NCI-H446 treated with DMSO at 0.1 percent for 48 hours (cell line): ENCODE measurements at regions not wholly inside any gene's neighbourhood (a gene's known extent, or its start where the extent isn't known, plus 50 kb on each side); places are given as distances from the start of the nearest gene placed in this dataset.

Source experiments
- DNase-seq: peaks from one replicate; lab custom pipeline; 2025; lab: John Stamatoyannopoulos, UW

DNA sequence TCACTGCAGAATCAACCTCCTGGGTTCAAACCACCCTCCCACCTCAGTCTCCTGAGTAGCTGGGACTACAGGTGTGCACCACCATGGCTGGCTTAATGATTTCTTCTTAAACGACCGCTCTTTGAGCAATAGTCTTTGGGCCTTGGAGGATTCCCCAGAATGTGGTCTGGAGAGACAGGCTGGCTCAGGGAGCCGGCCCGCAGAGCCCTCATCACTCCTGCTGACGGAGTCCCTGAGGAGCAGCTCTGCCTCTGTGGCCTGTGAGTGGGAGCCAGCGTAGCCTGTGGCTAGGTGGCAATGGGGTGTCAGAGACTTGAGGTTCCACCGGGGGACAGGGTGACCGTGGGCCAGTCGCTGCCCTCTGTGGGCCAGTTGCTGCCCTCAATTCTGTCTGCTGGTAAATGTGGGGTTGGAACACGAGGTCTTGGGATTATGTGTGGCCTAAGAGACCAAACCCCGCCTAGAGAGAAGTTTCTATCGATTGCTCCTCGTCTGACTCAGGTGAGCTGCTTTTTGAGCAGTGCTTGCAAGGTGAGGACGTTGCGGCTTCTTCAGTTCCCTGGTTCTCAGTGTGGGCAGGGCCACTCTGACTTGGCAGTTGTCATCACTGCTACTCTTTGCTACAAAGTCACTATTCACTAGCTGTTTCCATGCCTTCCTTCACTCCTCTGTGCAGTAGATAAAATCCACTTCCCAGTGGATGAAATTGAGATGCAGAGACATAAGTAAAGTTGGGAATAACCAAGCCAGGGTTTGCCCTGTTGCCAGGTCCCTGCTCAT is 124.8 kb upstream of the NECTIN1 start:
- no peak for DNase-seq

DNA sequence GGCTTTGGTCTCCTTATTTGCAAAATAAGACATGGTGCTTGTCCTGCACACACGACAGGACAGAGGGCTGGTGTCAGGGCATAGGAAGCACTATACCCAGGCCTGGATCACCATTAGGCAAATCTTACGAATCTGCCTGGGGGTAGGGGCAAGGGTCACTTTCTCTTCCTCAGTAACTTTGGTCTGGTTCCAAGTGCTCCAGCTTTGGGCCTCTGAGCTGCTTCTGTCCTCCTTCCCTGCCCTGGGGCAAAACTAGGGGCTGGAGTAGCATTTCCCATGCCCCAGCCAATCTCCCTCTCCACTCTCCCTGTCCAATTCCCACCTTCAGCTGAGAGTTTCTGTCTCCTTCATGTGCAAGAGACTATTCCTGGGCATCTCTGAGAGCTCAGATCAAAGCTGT is 123.7 kb upstream of the NECTIN1 start:
- DNase-seq: no peak

DNA sequence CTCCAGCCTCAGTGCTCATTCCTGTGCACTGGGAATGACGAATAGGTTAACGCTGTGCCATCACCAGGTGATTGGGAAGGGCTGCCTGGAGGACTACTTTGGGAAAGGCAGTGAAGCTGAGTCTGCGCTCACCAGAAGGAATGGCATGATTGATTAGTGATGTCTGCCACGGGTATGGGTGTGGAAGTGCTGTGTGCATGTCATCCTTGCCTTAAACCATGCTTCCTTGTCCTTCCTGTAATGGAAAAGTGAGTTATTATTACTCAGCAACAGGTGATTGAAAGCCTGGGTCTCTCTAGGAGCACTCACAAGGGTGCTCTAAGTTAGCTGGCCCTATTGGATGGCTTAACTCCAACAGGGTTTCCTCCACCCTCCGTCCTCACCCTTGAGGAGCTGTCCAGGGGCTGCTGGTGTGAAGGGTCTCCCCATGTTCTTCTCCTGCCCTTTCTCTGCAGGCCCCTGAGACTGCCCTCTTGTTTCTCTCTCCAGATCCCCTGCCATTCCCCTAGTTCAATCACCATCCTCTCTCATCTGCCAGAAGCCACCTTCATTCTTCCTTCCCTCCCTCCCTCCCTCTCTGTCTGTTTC is 121.9 kb upstream of the NECTIN1 start:
- no peak for DNase-seq

- no peak for DNase-seq
Observed at GRCh38 chr11:119849872-119850271, 120.9 kb upstream of the NECTIN1 start.

GRCh38 chr11:119847853-119848252 is 118.9 kb upstream of the NECTIN1 start:
- no peak for DNase-seq

DNA sequence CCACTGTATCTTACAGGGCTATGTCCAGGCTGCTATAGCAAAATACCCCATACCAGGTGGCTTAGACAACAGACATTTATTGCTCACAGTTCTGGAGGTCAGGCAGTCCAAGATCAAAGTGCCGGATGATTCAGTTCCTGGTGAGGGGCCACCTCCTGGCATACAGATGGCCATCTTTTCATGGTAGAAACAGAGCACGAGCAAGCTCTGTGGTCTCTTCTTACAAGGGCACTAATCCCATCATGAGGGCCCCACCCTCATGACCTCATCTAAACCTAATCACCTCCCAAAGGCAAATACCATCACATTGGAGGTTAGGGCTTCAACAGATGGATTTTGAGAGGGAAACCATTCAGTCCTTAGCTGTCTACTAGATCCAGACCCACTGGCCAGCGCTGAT is 117.4 kb upstream of the NECTIN1 start:
- DNase-seq: no peak

GRCh38 chr11:119845756-119846155 is 116.8 kb upstream of the NECTIN1 start:
- DNase-seq: no peak

- no peak for DNase-seq
Observed at GRCh38 chr11:119845305-119845704, 116.3 kb upstream of the NECTIN1 start.

DNA sequence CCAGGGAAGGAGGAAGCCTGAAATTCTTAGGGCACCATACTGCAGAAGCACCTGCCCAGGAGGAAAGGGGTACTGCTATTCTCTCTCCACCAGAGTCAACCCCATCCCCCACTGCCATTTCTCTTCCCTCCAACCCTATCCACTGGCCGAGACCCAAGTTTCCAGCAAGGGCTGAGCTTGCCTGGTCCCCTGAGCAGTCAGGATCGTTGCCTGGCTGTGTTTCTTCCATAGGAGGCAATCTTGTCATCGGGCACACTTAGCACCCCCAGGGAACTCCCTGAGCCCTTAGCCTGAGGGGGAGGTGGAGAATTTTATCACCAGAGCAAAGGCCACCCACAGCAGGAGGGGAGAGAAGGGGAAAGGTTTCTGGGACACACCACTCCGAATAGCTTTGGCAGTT is 115.8 kb upstream of the NECTIN1 start:
- DNase-seq: no peak

- no peak for DNase-seq
Observed at GRCh38 chr11:119843877-119844276, 114.9 kb upstream of the NECTIN1 start.

GRCh38 chr11:119842731-119843130 is 113.7 kb upstream of the NECTIN1 start:
- no peak for DNase-seq

DNA sequence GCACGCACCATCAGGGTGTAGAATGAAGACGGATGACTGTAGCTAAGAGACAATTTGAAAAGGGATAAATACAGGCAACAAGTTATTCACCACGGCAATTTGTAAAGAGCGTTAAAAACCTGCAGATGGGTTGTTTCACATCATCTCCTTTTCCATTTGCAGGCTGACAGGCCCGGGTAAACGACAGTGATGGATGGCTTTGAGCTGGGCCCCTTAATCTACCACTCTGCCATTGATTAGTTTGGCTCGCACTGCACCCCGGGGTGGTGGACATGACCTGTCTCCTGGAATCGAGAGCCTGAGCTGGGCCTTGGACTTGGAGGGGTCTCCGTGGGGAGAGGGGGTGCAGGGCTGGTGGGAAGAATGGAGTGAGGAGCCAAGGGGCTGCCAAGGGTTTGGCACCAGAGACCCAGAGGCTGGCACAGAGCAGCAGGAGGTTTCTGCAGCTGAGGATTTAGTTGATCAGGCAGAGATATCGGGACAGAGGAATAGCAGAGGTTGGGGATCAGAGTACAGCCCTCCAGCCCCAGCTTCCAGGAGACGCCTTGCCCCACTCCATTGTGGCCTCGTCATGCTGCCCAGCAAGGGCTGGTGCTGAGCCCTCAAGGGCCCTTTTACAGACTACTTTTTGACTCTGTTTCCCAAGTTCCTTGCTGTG is 110.6 kb upstream of the NECTIN1 start:
- no peak for DNase-seq

- no peak for DNase-seq
Observed at GRCh38 chr11:119835753-119836152, 106.8 kb upstream of the NECTIN1 start.

DNA sequence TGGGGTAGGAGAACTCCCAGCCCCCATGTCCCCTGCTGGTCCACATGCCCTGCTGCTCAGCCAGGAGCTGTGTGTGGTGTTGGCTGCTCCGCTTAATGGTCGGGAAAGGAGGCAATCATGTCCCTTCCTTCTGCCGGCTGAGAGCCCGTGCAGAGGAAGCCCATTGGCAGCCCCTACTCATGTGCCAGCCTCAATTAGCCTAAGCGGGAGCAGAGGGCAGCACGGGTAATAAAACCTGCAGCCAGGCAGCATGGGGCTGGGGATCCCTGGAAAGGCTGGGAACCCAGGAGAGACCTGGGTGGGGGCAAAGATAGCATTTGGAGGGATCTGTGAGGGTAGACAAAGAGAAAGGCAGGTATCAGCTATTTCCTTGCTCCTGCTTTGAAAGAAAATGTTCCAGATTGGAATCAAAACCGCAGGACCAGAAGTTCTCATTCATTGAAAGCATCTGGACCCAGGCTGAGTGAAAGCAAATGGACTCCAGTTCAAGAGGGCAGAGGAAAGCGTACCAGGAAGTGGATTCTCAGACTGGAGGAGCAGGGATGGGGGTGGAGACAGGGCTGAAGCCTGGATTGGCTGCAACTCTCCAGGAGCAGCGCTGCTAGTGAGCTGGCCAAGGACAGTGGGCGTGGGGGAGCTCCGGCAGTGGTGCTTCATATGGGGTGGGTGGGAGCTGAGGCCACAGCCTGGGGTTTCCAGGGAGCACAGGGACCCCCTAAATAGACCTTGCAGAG is 103.4 kb upstream of the NECTIN1 start:
- no peak for DNase-seq

- DNase-seq: no peak
Observed at GRCh38 chr11:119831011-119831410, 102.0 kb upstream of the NECTIN1 start.

DNA sequence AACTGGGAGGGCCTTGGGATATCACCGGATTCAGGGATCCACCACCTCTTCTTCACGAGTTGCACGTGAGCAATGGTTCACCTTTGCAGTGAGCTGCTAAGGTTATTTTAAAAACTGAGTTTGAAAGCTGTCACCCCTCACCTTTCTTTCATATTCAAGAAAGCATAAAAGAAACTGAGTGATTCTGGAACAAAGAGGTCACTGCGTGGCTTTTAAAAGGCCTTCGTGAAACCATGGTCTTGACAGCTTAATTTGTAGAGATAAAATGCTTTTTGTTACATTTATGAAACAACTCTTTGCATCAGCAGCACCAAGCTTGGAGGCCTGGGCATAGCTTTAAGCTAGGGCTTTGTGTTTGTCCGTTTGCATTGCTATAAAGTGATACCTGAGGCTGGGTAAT is 101.4 kb upstream of the NECTIN1 start:
- no peak for DNase-seq

- no peak for DNase-seq
Observed at GRCh38 chr11:119829402-119829801, 100.4 kb upstream of the NECTIN1 start.

- DNase-seq: no peak
Observed at GRCh38 chr11:119828819-119829218, 99.8 kb upstream of the NECTIN1 start.

DNA sequence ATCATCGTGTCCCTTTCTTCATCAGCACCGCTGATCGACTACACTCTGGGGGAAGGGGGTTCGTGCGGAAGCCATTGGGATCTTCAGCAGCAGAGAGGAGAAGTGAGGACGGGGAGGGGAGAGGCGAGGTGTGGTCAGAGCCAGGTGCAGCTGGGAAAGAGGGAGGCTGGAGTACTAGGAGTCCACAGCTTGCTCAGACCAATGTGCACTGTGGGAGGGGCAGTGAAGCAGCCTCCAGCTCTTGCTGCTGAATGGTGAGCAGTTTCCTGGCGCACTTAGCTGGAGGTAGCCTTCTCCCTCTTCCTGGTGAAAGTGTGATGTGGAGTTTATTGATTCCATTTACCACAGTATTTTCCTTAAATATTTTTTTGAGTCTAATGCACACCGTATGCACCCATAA is 99.0 kb upstream of the NECTIN1 start:
- no peak for DNase-seq

DNA sequence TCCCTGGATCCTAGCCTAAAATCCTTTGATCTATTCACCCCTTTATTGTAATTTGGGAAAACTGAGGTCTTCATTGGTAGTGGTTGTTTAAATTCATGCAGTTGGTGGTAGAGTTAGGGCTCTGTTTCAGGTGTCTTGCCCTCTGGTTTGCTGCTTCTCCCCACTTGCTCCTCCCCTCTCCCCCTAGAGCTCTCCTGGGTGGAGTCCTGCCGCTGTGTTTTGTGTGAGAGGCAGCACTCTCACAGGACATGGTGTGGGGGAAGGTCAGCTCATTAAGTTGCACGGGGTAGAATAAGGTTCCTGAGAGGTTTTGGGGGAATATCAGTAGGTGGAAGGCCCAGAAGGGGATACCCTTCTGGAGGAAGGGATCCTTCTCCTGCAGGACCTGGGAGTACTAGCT is 98.1 kb upstream of the NECTIN1 start:
- DNase-seq: no peak

- DNase-seq: no peak
Observed at GRCh38 chr11:119823077-119823476, 94.1 kb upstream of the NECTIN1 start.

DNA sequence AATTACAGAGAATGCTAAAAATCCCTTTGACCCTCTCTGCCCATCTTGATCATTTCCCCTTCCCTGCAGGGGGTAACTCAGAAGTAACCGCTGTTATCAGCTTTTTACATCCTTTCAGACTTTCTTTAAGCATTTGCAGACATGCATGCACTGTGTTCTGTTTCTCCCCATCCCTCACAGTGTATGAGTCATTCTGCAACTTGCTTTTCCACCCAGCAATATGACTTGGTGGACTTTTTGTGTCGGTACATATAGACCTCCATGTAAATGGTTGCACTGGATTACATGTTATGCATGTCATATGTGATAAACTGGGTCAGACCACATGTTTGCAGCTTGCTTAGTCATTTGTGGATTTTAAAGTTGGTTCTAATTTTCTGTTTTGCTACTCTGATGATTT is 87.7 kb upstream of the NECTIN1 start:
- DNase-seq: no peak

DNA sequence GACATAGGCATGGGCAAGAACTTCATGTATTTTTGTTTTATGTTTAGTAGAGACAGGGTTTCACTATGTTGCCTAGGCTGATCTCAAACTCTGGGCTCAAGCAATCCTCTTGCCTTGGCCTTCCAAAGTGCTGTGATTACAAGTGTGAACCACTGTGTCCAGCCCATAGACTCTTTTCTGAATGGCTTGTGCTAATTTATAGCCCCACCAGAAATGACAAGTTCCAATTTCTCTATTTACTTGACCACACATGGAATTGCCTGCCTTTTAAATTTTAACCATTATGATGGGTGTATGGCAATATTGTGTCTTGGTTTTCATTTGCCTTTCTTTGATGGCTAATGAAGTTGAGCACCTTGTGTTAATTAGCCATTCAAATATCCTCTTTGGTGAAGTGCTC is 85.8 kb upstream of the NECTIN1 start:
- no peak for DNase-seq
